Neuronal stem cell (in vitro differentiated cells): ENCODE measurements at regions not wholly inside any gene's neighbourhood (a gene's known extent, or its start where the extent isn't known, plus 50 kb on each side); places are given as distances from the start of the nearest gene placed in this dataset.

Experiments
- DNase-seq: peaks from one replicate; pipeline ENCODE4 v3.0.0-alpha.2; 2013; ENCODE audit warnings: low spot score
- H2AFZ ChIP-seq: one replicate; pipeline ENCODE4 v1.6.1; 2013; ENCODE audit warnings: mild to moderate bottlenecking, low read length, inconsistent platforms
- H2AK5ac ChIP-seq: 2 replicates; pipeline ENCODE4 v1.6.1; 2013; ENCODE audit warnings: low read depth, mild to moderate bottlenecking, inconsistent platforms, low read length, moderate library complexity, mixed read lengths
- H2BK120ac ChIP-seq: 2 replicates; pipeline ENCODE4 v1.6.1; 2013; ENCODE audit warnings: low read depth, mild to moderate bottlenecking, inconsistent platforms, low read length, moderate library complexity, mixed read lengths
- H2BK12ac ChIP-seq: one replicate; pipeline ENCODE4 v1.6.1; 2013; ENCODE audit warnings: low read length, inconsistent platforms
- H2BK15ac ChIP-seq: 2 replicates; pipeline ENCODE4 v1.6.1; 2013; ENCODE audit warnings: mild to moderate bottlenecking, low read length, inconsistent platforms, mixed read lengths
- H2BK5ac ChIP-seq: one replicate; pipeline ENCODE4 v1.6.1; 2013; ENCODE audit warnings: inconsistent platforms, mild to moderate bottlenecking, low read length, moderate library complexity
- H3K14ac ChIP-seq: one replicate; pipeline ENCODE4 v1.6.1; 2013; ENCODE audit warnings: low read length, inconsistent platforms
- H3K18ac ChIP-seq: 2 replicates; pipeline ENCODE4 v1.6.1; 2013; ENCODE audit warnings: low read length, inconsistent platforms
- H3K23ac ChIP-seq: 2 replicates; pipeline ENCODE4 v1.6.1; 2013; ENCODE audit warnings: low read depth, mild to moderate bottlenecking, mixed read lengths, low read length, inconsistent platforms; ENCODE audit not compliant: poor library complexity
- H3K27ac ChIP-seq: replicated peaks from 3 replicates; pipeline ENCODE4 v1.5.1; 2013; ENCODE audit warnings: low read length, inconsistent platforms
- H3K27me3 ChIP-seq, 3 experiments: 2 replicates each; pipeline ENCODE4 v1.6.1; 2013; ENCODE audit warnings: low read length in 3 of 3, mild to moderate bottlenecking in 2 of 3, inconsistent platforms in 1 of 3, low read depth in 1 of 3, mixed read lengths in 1 of 3, moderate library complexity in 1 of 3; ENCODE audit not compliant: control insufficient read depth in 3 of 3, insufficient read depth in 3 of 3
- H3K36me3 ChIP-seq, 2 donors: replicated peaks in 1 of 2; 2 replicates each; pipeline ENCODE4 v1.6.1; 2013; ENCODE audit warnings: low read length in 2 of 2; ENCODE audit not compliant: control insufficient read depth in 2 of 2, insufficient read depth in 2 of 2
- H3K4ac ChIP-seq: 2 replicates; pipeline ENCODE4 v1.6.1; 2013; ENCODE audit warnings: inconsistent platforms, mild to moderate bottlenecking, low read length, moderate library complexity
- H3K4me1 ChIP-seq, 2 donors: 1 replicate in 1 of 2; 2 replicates in 1 of 2; pipeline ENCODE4 v1.6.1; 2013; ENCODE audit warnings: low read length in 2 of 2, low read depth in 1 of 2; ENCODE audit not compliant: control insufficient read depth in 2 of 2, insufficient read depth in 1 of 2
- H3K4me2 ChIP-seq: one replicate; pipeline ENCODE4 v1.6.1; 2013; ENCODE audit warnings: mild to moderate bottlenecking, low read length, inconsistent platforms; ENCODE audit not compliant: insufficient read depth, poor library complexity, severe bottlenecking
- H3K4me3 ChIP-seq, 2 donors: 2 replicates each; pipeline ENCODE4 v1.5.1; 2013; ENCODE audit warnings: low read length in 2 of 2, mild to moderate bottlenecking in 2 of 2, inconsistent platforms in 1 of 2, moderate library complexity in 1 of 2
- H3K79me1 ChIP-seq: one replicate; pipeline ENCODE4 v1.6.1; 2013; ENCODE audit warnings: low read depth, mild to moderate bottlenecking, inconsistent platforms, low read length, moderate library complexity
- H3K9ac ChIP-seq: one replicate; pipeline ENCODE4 v1.6.1; 2013; ENCODE audit warnings: mild to moderate bottlenecking, low read depth, low read length, inconsistent platforms; ENCODE audit not compliant: poor library complexity
- H3K9me3 ChIP-seq, 2 donors: replicated peaks in 1 of 2; 2 replicates each; pipeline versions ENCODE3 to v1.6.1; 2013; ENCODE audit warnings: low read length in 2 of 2, mild to moderate bottlenecking in 2 of 2, inconsistent platforms in 1 of 2, low read depth in 1 of 2, mixed read lengths in 1 of 2, moderate library complexity in 1 of 2; ENCODE audit not compliant: control insufficient read depth in 2 of 2, insufficient read depth in 1 of 2
- H4K8ac ChIP-seq: one replicate; pipeline ENCODE4 v1.6.1; 2013; ENCODE audit warnings: low read depth, mild to moderate bottlenecking, inconsistent platforms, low read length, moderate library complexity
- H4K91ac ChIP-seq: one replicate; pipeline ENCODE4 v1.6.1; 2013; ENCODE audit warnings: low read length, low read depth, mild to moderate bottlenecking, inconsistent platforms; ENCODE audit not compliant: poor library complexity
- WGBS, 2 donors: extraction: QIAGEN DNeasy Blood & Tissue Kit; methylation state at CpG; one replicate each; pipeline ENCODE4 v1.1.7; 2013; ENCODE audit warnings: missing lambda C conversion rate in 2 of 2, mixed read lengths in 1 of 2; ENCODE audit not compliant: insufficient read length in 2 of 2, insufficient replicate concordance in 1 of 2; ENCODE audit errors: extremely low coverage in 2 of 2; 5-methylcytosine and 5-hydroxymethylcytosine counted together

GRCh38 chr16:5444189-5444588 lies 346.6 kb upstream of the EEF2KMT start:
- Histone ChIP-seq H3K4me3 (no peak overlapping the region), H3K4ac (no peak overlapping the region), H2AK5ac (no peak overlapping the region), H4K91ac (no peak overlapping the region), H3K4me2 (no peak overlapping the region), H2BK5ac (no peak overlapping the region), H3K27ac (no peak overlapping the region), H3K36me3 (no peaks in the 10 kb centered on the region), H2BK15ac (no peak overlapping the region), H3K4me1 (no peaks in the 10 kb centered on the region), H2AFZ (no peak overlapping the region), H3K27me3 (no peaks in the 10 kb centered on the region), H3K9ac (no peak overlapping the region), H3K79me1 (no peaks in the 10 kb centered on the region), H3K23ac (no peak overlapping the region), H3K14ac (no peak overlapping the region), H3K9me3 (no peaks in the 10 kb centered on the region), H3K18ac (no peak overlapping the region), H2BK12ac (no peak overlapping the region), H2BK120ac (no peak overlapping the region), H4K8ac (no peak overlapping the region)
- no CpG with 5 or more reads among the region's 7 CpGs for WGBS, 2 donors
- no peak for DNase-seq

- Histone ChIP-seq H4K8ac (no peak overlapping the region), H2BK5ac (no peak overlapping the region), H3K14ac (no peak overlapping the region), H3K27me3 (no peaks in the 10 kb centered on the region), H3K27ac (no peak overlapping the region), H2BK15ac (no peak overlapping the region), H2AFZ (no peak overlapping the region), H3K9ac (no peak overlapping the region), H3K36me3 (no peaks in the 10 kb centered on the region), H3K23ac (no peak overlapping the region), H3K4me2 (no peak overlapping the region), H3K4ac (no peak overlapping the region), H4K91ac (no peak overlapping the region), H2AK5ac (no peak overlapping the region), H3K79me1 (no peaks in the 10 kb centered on the region), H2BK120ac (no peak overlapping the region), H3K4me1 (no peaks in the 10 kb centered on the region), H3K4me3 (no peak overlapping the region), H3K18ac (no peak overlapping the region), H3K9me3 (no peaks in the 10 kb centered on the region), H2BK12ac (no peak overlapping the region)
- no peak for DNase-seq
- WGBS, 2 donors: no CpG with 5 or more reads among the region's 3 CpGs
Observed at GRCh38 chr16:5442986-5443385, 345.4 kb upstream of the EEF2KMT start.

GRCh38 chr16:5442054-5442453 lies 344.5 kb upstream of the EEF2KMT start:
- no peaks in the 10 kb centered on the region for H3K79me1 ChIP-seq
- no peaks in the 10 kb centered on the region for H3K9me3 ChIP-seq
- no peak overlapping the region for H2BK5ac ChIP-seq
- H2BK120ac ChIP-seq: no peak overlapping the region
- WGBS, 2 donors: no CpG with 5 or more reads among the region's 3 CpGs
- no peak overlapping the region for H3K4ac ChIP-seq
- H3K18ac ChIP-seq: no peak overlapping the region
- H3K4me2 ChIP-seq: no peak overlapping the region
- no peak overlapping the region for H3K4me3 ChIP-seq
- no peaks in the 10 kb centered on the region for H3K4me1 ChIP-seq
- no peak overlapping the region for H3K9ac ChIP-seq
- H3K27me3 ChIP-seq: no peaks in the 10 kb centered on the region
- no peak overlapping the region for H3K23ac ChIP-seq
- no peak overlapping the region for H4K8ac ChIP-seq
- H3K27ac ChIP-seq: no peak overlapping the region
- DNase-seq: no peak
- H2AFZ ChIP-seq: no peak overlapping the region
- no peak overlapping the region for H2AK5ac ChIP-seq
- no peak overlapping the region for H2BK15ac ChIP-seq
- no peaks in the 10 kb centered on the region for H3K36me3 ChIP-seq
- no peak overlapping the region for H4K91ac ChIP-seq
- H3K14ac ChIP-seq: no peak overlapping the region
- no peak overlapping the region for H2BK12ac ChIP-seq

- Histone ChIP-seq H3K23ac (no peak overlapping the region), H4K91ac (no peak overlapping the region), H3K4me3 (no peak overlapping the region), H3K4ac (no peak overlapping the region), H2BK120ac (no peak overlapping the region), H3K27ac (no peak overlapping the region), H2AFZ (no peak overlapping the region), H3K9ac (no peak overlapping the region), H3K79me1 (no peaks in the 10 kb centered on the region), H3K9me3 (no peaks in the 10 kb centered on the region), H2AK5ac (no peak overlapping the region), H3K36me3 (no peaks in the 10 kb centered on the region), H3K27me3 (no peaks in the 10 kb centered on the region), H3K4me1 (peaks cover 0 to 2% of the 10 kb centered on the region in 2 donors), H2BK5ac (no peak overlapping the region), H3K4me2 (no peak overlapping the region), H4K8ac (no peak overlapping the region), H2BK12ac (no peak overlapping the region), H2BK15ac (no peak overlapping the region), H3K14ac (no peak overlapping the region), H3K18ac (no peak overlapping the region)
- no peak for DNase-seq
- WGBS, 2 donors: no CpG with 5 or more reads among the region's 7 CpGs
Observed at GRCh38 chr16:5438591-5438990, 341.0 kb upstream of the EEF2KMT start.
